Hematopoietic multipotent progenitor cell treated with erythropoietin and hydrocortisone succinate and interleukin-3 and kit ligand, for 4 days (in vitro differentiated cells): ENCODE measurements at regions not wholly inside any gene's neighbourhood (a gene's known extent, or its start where the extent isn't known, plus 50 kb on each side); places are given as distances from the start of the nearest gene placed in this dataset.
A peak's percentile ranks its signal among the peaks of the same experiment; 100 is the strongest.
"Not testable (repeated sequence)": the region's sequence is repeated elsewhere in the genome, so short reads cannot be mapped to it uniquely, and the experiment has no call there.

Experiments used
- DNase-seq: peaks from one replicate; pipeline ENCODE4 v3.0.0-alpha.2; 2015

GRCh38 chr9:38181866-38182265 is 112.8 kb upstream of the SHB start:
- no peak for DNase-seq

- no peak for DNase-seq
Measured at GRCh38 chr9:38181232-38181631, 112.2 kb upstream of the SHB start.

- no peak for DNase-seq
Measured at GRCh38 chr9:38180656-38181055, 111.6 kb upstream of the SHB start.

GRCh38 chr9:38179965-38180364 is 110.9 kb upstream of the SHB start:
- DNase-seq, result no peak

- no peak for DNase-seq
Measured at GRCh38 chr9:38178237-38178636, 109.2 kb upstream of the SHB start.

- no peak for DNase-seq
Measured at GRCh38 chr9:38177680-38178079, 108.7 kb upstream of the SHB start.

GRCh38 chr9:38176251-38176650 is 107.2 kb upstream of the SHB start:
- DNase-seq, result no peak

GRCh38 chr9:38175423-38175822 is 106.4 kb upstream of the SHB start:
- no peak for DNase-seq

- DNase-seq, result no peak
Measured at GRCh38 chr9:38172586-38172985, 103.6 kb upstream of the SHB start.

- DNase-seq, result no peak
Measured at GRCh38 chr9:38171926-38172325, 102.9 kb upstream of the SHB start.

- DNase-seq, result no peak
Measured at GRCh38 chr9:38171538-38171884, 102.5 kb upstream of the SHB start.

- DNase-seq, result not testable (repeated sequence)
Measured at GRCh38 chr9:38170763-38171537, 101.9 kb upstream of the SHB start.

GRCh38 chr9:38170155-38170554 is 101.1 kb upstream of the SHB start:
- DNase-seq, result not testable (repeated sequence)

GRCh38 chr9:38166501-38166900 is 97.5 kb upstream of the SHB start:
- DNase-seq, result no peak

- no peak for DNase-seq
Measured at GRCh38 chr9:38164659-38165221, 95.7 kb upstream of the SHB start.

- no peak for DNase-seq
Measured at GRCh38 chr9:38163518-38163917, 94.5 kb upstream of the SHB start.

GRCh38 chr9:38162332-38163211 is 93.5 kb upstream of the SHB start:
- DNase-seq, result no peak

- peak; percentile 78 for DNase-seq
Measured at GRCh38 chr9:38160613-38161215, 91.7 kb upstream of the SHB start.

- DNase-seq, result no peak
Measured at GRCh38 chr9:38159599-38159998, 90.6 kb upstream of the SHB start.

GRCh38 chr9:38158628-38159027 is 89.6 kb upstream of the SHB start:
- DNase-seq, result no peak

GRCh38 chr9:38157711-38158110 is 88.7 kb upstream of the SHB start:
- DNase-seq, result no peak

GRCh38 chr9:38154501-38155421 is 85.7 kb upstream of the SHB start:
- no peak for DNase-seq
